Sigmoid colon (tissue), 4 donors: ENCODE measurements at regions not wholly inside any gene's neighbourhood (a gene's known extent, or its start where the extent isn't known, plus 50 kb on each side); places are given as distances from the start of the nearest gene placed in this dataset.

ENCODE experiments used
- CTCF ChIP-seq, 4 experiments: fragments of 450-650 bp in 3 of 4; fragments of 200-600 bp in 1 of 4; IDR thresholded peaks; one replicate each; pipeline ENCODE4 v1.5.1; 2016 to 2019; ENCODE audit warnings: antibody characterized with exemption in 4 of 4, mild to moderate bottlenecking in 3 of 4, moderate library complexity in 2 of 4
- EP300 ChIP-seq, 4 donors: sonication (generic); formaldehyde crosslinking; IDR thresholded peaks; one replicate each; pipeline ENCODE4 v1.6.1; 2017; ENCODE audit warnings: antibody characterized with exemption in 4 of 4
- POLR2A ChIP-seq, 2 donors: fragments of 450-650 bp; IDR thresholded peaks; one replicate each; pipeline ENCODE4 v1.6.1; 2016; ENCODE audit warnings: antibody characterized with exemption in 2 of 2, mild to moderate bottlenecking in 2 of 2, moderate library complexity in 2 of 2
- POLR2AphosphoS5 ChIP-seq, 4 donors: sonication (generic); formaldehyde crosslinking; IDR thresholded peaks; one replicate each; pipeline ENCODE4 v1.6.1; 2017; ENCODE audit warnings: antibody characterized with exemption in 4 of 4

- no peak for TF ChIP-seq POLR2AphosphoS5 (IDR thresholded peaks at IDR 0.05)
- no peak for TF ChIP-seq CTCF (IDR thresholded peaks at IDR 0.05)
- TF ChIP-seq POLR2A (IDR thresholded peaks at IDR 0.05), result no peak
- no peak for TF ChIP-seq EP300 (IDR thresholded peaks at IDR 0.05)
These were observed 121.4 kb upstream of the CD82 start for GRCh38 chr11:44443836-44444769.
